DOHH2 (cell line): ENCODE measurements at regions not wholly inside any gene's neighbourhood (a gene's known extent, or its start where the extent isn't known, plus 50 kb on each side); places are given as distances from the start of the nearest gene placed in this dataset.
"Not testable (repeated sequence)": the region's sequence is repeated elsewhere in the genome, so short reads cannot be mapped to it uniquely, and the experiment has no call there.

Experiments
- H3F3A ChIP-seq: fragments of 200-600 bp; sonication (generic), shearing (Covaris generic); 2 replicates; pipeline ENCODE4 v1.6.0; 2016; ENCODE audit warnings: antibody characterized with exemption, mild to moderate bottlenecking; ENCODE audit not compliant: control insufficient read depth, insufficient read depth
- H3K27ac ChIP-seq: fragments of 200-600 bp; sonication (generic); 2 replicates; pipeline ENCODE4 v1.5.1; 2014; ENCODE audit warnings: low read depth, mild to moderate bottlenecking, low read length, moderate library complexity
- H3K27me3 ChIP-seq: fragments of 200-600 bp; sonication (generic); 2 replicates; pipeline ENCODE4 v1.6.1; 2014; ENCODE audit warnings: mild to moderate bottlenecking, low read length, mixed read lengths; ENCODE audit not compliant: control insufficient read depth
- H3K36me3 ChIP-seq: fragments of 200-600 bp; sonication (generic); 2 replicates; pipeline ENCODE4 v1.6.1; 2014; ENCODE audit warnings: mild to moderate bottlenecking, low read length, moderate library complexity, mixed read lengths; ENCODE audit not compliant: control insufficient read depth
- H3K4me1 ChIP-seq: fragments of 200-600 bp; sonication (generic); 2 replicates; pipeline ENCODE4 v1.6.1; 2014; ENCODE audit warnings: mild to moderate bottlenecking, low read length, mixed read lengths; ENCODE audit not compliant: control insufficient read depth
- H3K4me2 ChIP-seq: fragments of 200-600 bp; sonication (generic); 2 replicates; pipeline ENCODE4 v1.6.0; 2014; ENCODE audit warnings: mild to moderate bottlenecking, low read length, moderate library complexity
- H3K4me3 ChIP-seq: fragments of 200-600 bp; sonication (generic); 2 replicates; pipeline ENCODE4 v1.5.1; 2014; ENCODE audit warnings: mild to moderate bottlenecking, low read length, mixed read lengths
- H3K79me2 ChIP-seq: fragments of 200-600 bp; sonication (generic); 2 replicates; pipeline ENCODE4 v1.6.1; 2014; ENCODE audit warnings: mild to moderate bottlenecking, low read length, mixed read lengths; ENCODE audit not compliant: control insufficient read depth
- H3K9me2 ChIP-seq: fragments of 200-600 bp; sonication (generic); replicated peaks from 2 replicates; pipeline ENCODE4 v1.6.1; 2014; ENCODE audit warnings: mild to moderate bottlenecking, low read length, mixed read lengths; ENCODE audit not compliant: control insufficient read depth
- H3K9me3 ChIP-seq: fragments of 200-600 bp; sonication (generic); 2 replicates; pipeline ENCODE4 v1.6.1; 2014; ENCODE audit warnings: antibody characterized with exemption, low read length, mixed read lengths; ENCODE audit not compliant: control insufficient read depth, insufficient read depth
- H4K20me1 ChIP-seq: fragments of 200-600 bp; sonication (generic); 2 replicates; pipeline ENCODE4 v1.6.0; 2014; ENCODE audit warnings: low read depth, mild to moderate bottlenecking, antibody characterized with exemption, low read length, moderate library complexity; ENCODE audit not compliant: control insufficient read depth, insufficient read depth
- CTCF ChIP-seq: fragments of 200-600 bp; sonication (generic); IDR thresholded peaks from one replicate; pipeline ENCODE4 v1.5.1; 2014; ENCODE audit warnings: antibody characterized with exemption, mild to moderate bottlenecking, low read depth, low read length; ENCODE audit not compliant: poor library complexity, severe bottlenecking
- EZH2phosphoT487 ChIP-seq: fragments of 200-600 bp; sonication (generic); IDR thresholded peaks from 2 replicates; pipeline ENCODE4 v1.6.1; 2017; ENCODE audit warnings: borderline replicate concordance, mild to moderate bottlenecking, antibody characterized with exemption, low read length, moderate library complexity, mixed read lengths

DNA sequence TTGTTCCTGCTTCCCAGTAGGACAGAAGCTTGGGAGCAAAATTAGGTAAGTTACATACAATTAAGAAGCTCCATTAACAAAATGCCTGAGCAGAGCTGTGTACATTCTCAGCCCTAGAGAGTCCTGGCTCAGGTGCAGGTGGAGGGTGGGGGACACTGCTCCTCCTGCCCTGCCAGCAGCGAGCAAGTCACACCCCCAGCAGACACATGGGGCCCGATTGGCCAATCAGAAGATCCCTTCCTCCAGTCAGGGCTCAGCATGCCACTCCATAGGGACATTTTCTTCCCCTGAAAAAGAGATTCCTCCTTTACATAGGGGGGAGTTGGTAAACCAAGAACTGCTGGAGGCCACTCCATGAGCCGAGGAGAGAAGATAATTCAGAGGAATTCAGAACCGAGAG is 62.1 kb downstream of the PLXNA1 start:
- H3K9me3 ChIP-seq, result no peaks in the 10 kb centered on the region
- no peak overlapping the region for H3K4me3 ChIP-seq
- H3K36me3 ChIP-seq, result no peaks in the 10 kb centered on the region
- no peaks in the 10 kb centered on the region for H3K79me2 ChIP-seq
- no peaks in the 10 kb centered on the region for H3K4me1 ChIP-seq
- no peak overlapping the region for H3K4me2 ChIP-seq
- no peaks in the 10 kb centered on the region for H3K9me2 ChIP-seq
- no peak for TF ChIP-seq CTCF
- no peak for TF ChIP-seq EZH2phosphoT487
- no peak overlapping the region for H3K27ac ChIP-seq
- no peaks in the 10 kb centered on the region for H4K20me1 ChIP-seq
- H3F3A ChIP-seq, result no peaks in the 10 kb centered on the region
- H3K27me3 ChIP-seq, result peaks cover 12% of the 10 kb centered on the region; the same call in 1 of the 2 replicates

DNA sequence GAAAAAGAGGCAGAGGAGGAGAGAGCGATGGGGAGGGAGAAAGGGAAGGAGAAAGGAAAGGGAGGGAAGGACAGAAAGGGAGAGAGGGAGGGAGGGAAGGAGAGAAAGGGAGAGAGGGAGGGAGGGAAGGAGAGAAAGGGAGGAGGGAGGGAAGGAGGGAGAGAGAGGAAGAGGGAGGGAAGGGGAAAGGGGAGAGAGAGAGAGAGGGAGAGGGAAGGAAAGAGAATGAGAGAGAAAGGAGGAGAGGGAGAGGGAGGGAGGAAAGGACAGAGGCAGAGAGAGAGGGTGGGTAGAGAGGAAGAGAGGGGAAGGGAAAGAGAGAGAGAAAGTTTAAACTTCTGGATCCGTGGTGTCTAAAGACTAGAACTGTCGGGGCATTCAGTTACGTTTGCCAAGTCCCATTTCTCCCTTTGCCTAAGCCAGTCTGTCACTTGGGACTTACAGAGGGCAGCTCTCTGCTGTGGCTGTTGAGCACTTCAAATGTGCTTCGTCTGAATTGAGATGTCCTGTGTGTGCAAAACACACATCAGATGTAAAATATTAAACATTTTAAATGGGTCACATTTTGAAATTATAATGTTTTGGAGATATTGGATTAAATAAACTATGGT is 62.6 kb downstream of the PLXNA1 start:
- Histone ChIP-seq H3F3A (no peaks in the 10 kb centered on the region), H3K4me2 (no peak overlapping the region), H3K27me3 (peaks cover 12% of the 10 kb centered on the region; the same call in 1 of the 2 replicates), H3K27ac (no peak overlapping the region), H3K4me1 (no peaks in the 10 kb centered on the region), H3K79me2 (no peaks in the 10 kb centered on the region), H3K9me2 (no peaks in the 10 kb centered on the region), H3K36me3 (no peaks in the 10 kb centered on the region), H3K4me3 (no peak overlapping the region), H3K9me3 (no peaks in the 10 kb centered on the region), H4K20me1 (no peaks in the 10 kb centered on the region)
- TF ChIP-seq EZH2phosphoT487 (no peak), CTCF (no peak)

GRCh38 chr3:127046690-127047089 is 63.8 kb downstream of the PLXNA1 start:
- H3K9me2 ChIP-seq, H3K27ac ChIP-seq, H3K4me3 ChIP-seq, H3K9me3 ChIP-seq, H4K20me1 ChIP-seq, H3F3A ChIP-seq, H3K4me2 ChIP-seq, H3K79me2 ChIP-seq, H3K4me1 ChIP-seq, H3K27me3 ChIP-seq, H3K36me3 ChIP-seq: not testable (repeated sequence)

DNA sequence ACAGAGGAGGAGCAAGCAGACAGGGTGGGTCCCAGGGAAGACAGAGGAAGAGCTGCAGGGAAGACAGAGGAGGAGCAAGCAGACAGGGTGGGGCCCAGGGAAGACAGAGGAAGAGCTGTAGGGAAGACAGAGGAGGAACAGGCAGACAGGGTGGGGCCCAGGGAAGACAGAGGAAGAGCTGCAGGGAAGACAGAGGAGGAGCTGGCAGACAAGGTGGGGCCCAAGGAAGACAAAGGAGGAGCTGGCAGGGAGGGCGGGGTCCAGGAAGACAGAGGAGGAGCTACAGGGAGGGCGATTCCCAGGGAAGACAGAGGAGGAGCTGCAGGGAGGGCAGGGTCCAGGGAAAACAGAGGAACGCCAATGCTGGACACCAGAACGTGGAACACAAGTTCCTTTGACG is 66.5 kb downstream of the PLXNA1 start:
- Histone ChIP-seq H4K20me1 (no peaks in the 10 kb centered on the region), H3F3A (no peaks in the 10 kb centered on the region), H3K27me3 (no peaks in the 10 kb centered on the region), H3K36me3 (no peaks in the 10 kb centered on the region), H3K27ac (no peak overlapping the region), H3K9me3 (no peaks in the 10 kb centered on the region), H3K4me1 (no peaks in the 10 kb centered on the region), H3K9me2 (no peaks in the 10 kb centered on the region), H3K79me2 (no peaks in the 10 kb centered on the region), H3K4me3 (no peak overlapping the region), H3K4me2 (no peak overlapping the region)
- TF ChIP-seq EZH2phosphoT487, result no peak
- no peak for TF ChIP-seq CTCF
